CD14-positive monocyte (primary cell): ENCODE measurements at regions not wholly inside any gene's neighbourhood (a gene's known extent, or its start where the extent isn't known, plus 50 kb on each side); places are given as distances from the start of the nearest gene placed in this dataset.

ENCODE experiments used
- DNase-seq, 3 donors: peaks; one replicate each; pipeline ENCODE4 v3.0.0-alpha.2; 2011 to 2022
- H2AFZ ChIP-seq: 2 replicates; pipeline ENCODE4 v1.6.0; 2012; ENCODE audit warnings: mild to moderate bottlenecking, low read depth, low read length, inconsistent platforms; ENCODE audit not compliant: insufficient read depth, poor library complexity, severe bottlenecking
- H3K27ac ChIP-seq, 2 donors: 1 replicate in 1 of 2; 2 replicates in 1 of 2; pipeline ENCODE4 v1.5.1; 2012 to 2013; ENCODE audit warnings: low read length in 2 of 2, control low read depth in 1 of 2, inconsistent platforms in 1 of 2, low read depth in 1 of 2, mild to moderate bottlenecking in 1 of 2
- H3K27me3 ChIP-seq, 2 donors: one replicate each; pipeline versions ENCODE4 v1.6.0 to v1.6.1; 2011 to 2013; ENCODE audit warnings: low read length in 2 of 2; ENCODE audit not compliant: control insufficient read depth in 2 of 2, insufficient read depth in 2 of 2
- H3K36me3 ChIP-seq, 2 donors: replicated peaks in 1 of 2; 1 replicate in 1 of 2; 2 replicates in 1 of 2; pipeline versions ENCODE4 v1.5.1 to v1.6.1; 2012 to 2013; ENCODE audit warnings: low read length in 2 of 2, control low read depth in 1 of 2, inconsistent platforms in 1 of 2, mild to moderate bottlenecking in 1 of 2; ENCODE audit not compliant: insufficient read depth in 2 of 2, control insufficient read depth in 1 of 2
- H3K4me1 ChIP-seq, 2 donors: 1 replicate in 1 of 2; 2 replicates in 1 of 2; pipeline versions ENCODE4 v1.5.1 to v1.6.1; 2012 to 2013; ENCODE audit warnings: low read length in 2 of 2, control low read depth in 1 of 2, inconsistent platforms in 1 of 2, mild to moderate bottlenecking in 1 of 2, moderate library complexity in 1 of 2; ENCODE audit not compliant: insufficient read depth in 2 of 2, control insufficient read depth in 1 of 2
- H3K4me2 ChIP-seq: replicated peaks from 2 replicates; pipeline ENCODE3; 2012; ENCODE audit warnings: low read length, moderate library complexity, mild to moderate bottlenecking; ENCODE audit not compliant: poor library complexity, severe bottlenecking; ENCODE audit errors: extremely low read depth
- H3K4me3 ChIP-seq, 3 experiments: fragments of 200-600 bp in 1 of 3; sonication (generic) in 1 of 3; replicated peaks in 1 of 3; 1 replicate in 2 of 3; 2 replicates in 1 of 3; pipeline ENCODE4 v1.5.1; 2011 to 2013; ENCODE audit warnings: low read length in 3 of 3, mild to moderate bottlenecking in 3 of 3, control low read depth in 2 of 3, low read depth in 2 of 3, inconsistent platforms in 1 of 3, moderate library complexity in 1 of 3
- H3K79me2 ChIP-seq: 2 replicates; pipeline ENCODE4 v1.6.0; 2012; ENCODE audit warnings: mild to moderate bottlenecking, control low read depth, inconsistent platforms, low read length, moderate library complexity; ENCODE audit not compliant: insufficient read depth
- H3K9ac ChIP-seq: 2 replicates; pipeline ENCODE4 v1.6.0; 2017; ENCODE audit warnings: low read length, mild to moderate bottlenecking; ENCODE audit not compliant: insufficient read depth, poor library complexity, severe bottlenecking
- H3K9me3 ChIP-seq, 2 donors: replicated peaks in 1 of 2; 1 replicate in 1 of 2; 2 replicates in 1 of 2; pipeline versions ENCODE4 v1.5.1 to v1.6.1; 2012 to 2013; ENCODE audit warnings: low read length in 2 of 2, control low read depth in 1 of 2; ENCODE audit not compliant: control insufficient read depth in 1 of 2, insufficient read depth in 1 of 2
- H4K20me1 ChIP-seq: 2 replicates; pipeline ENCODE4 v1.6.0; 2012; ENCODE audit warnings: mild to moderate bottlenecking, low read length, control low read depth, moderate library complexity; ENCODE audit not compliant: insufficient read depth
- H3K27ac Mint-ChIP-seq, 7 donors: one replicate each; pipeline ENCODE4 v1.8.0; 2020; ENCODE audit warnings: mild to moderate bottlenecking in 7 of 7, mixed read lengths in 7 of 7, moderate library complexity in 6 of 7, inconsistent platforms in 2 of 7
- H3K27me3 Mint-ChIP-seq, 3 donors: one replicate each; pipeline ENCODE4 v1.8.0; 2021 to 2022; ENCODE audit warnings: low read depth in 3 of 3, mild to moderate bottlenecking in 3 of 3, mixed read lengths in 3 of 3, moderate library complexity in 3 of 3, inconsistent platforms in 1 of 3
- H3K36me3 Mint-ChIP-seq, 2 donors: one replicate each; pipeline ENCODE4 v1.8.0; 2020; ENCODE audit warnings: mixed read lengths in 2 of 2, inconsistent platforms in 1 of 2, mild to moderate bottlenecking in 1 of 2
- H3K4me1 Mint-ChIP-seq: one replicate; pipeline ENCODE4 v1.8.0; 2020; ENCODE audit warnings: mild to moderate bottlenecking, mixed read lengths
- H3K4me3 Mint-ChIP-seq, 2 donors: one replicate each; pipeline ENCODE4 v1.8.0; 2020; ENCODE audit warnings: mild to moderate bottlenecking in 2 of 2, mixed read lengths in 2 of 2, moderate library complexity in 1 of 2
- H3K9me3 Mint-ChIP-seq, 7 donors: one replicate each; pipeline ENCODE4 v1.8.0; 2020 to 2022; ENCODE audit warnings: mixed read lengths in 7 of 7, mild to moderate bottlenecking in 6 of 7, moderate library complexity in 6 of 7, inconsistent platforms in 2 of 7
- WGBS: methylation state at CpG from one replicate; pipeline ENCODE4 v1.1.5; 2013; ENCODE audit warnings: missing lambda C conversion rate; ENCODE audit not compliant: insufficient coverage; 5-methylcytosine and 5-hydroxymethylcytosine counted together
- intact Hi-C, 2 donors: fragments of 100-400 bp; cut with micrococcal nuclease; formaldehyde crosslinking; loops; one replicate each; pipeline versions ENCODE4 v1.15.0 to v1.15.1; 2023
- TF ChIP-seq, protein P1 (sequence below): fragments of 200-600 bp; IDR thresholded peaks from one replicate; pipeline ENCODE4 v1.8.0; 2022; ENCODE audit warnings: antibody characterized with exemption, mild to moderate bottlenecking

DNA sequence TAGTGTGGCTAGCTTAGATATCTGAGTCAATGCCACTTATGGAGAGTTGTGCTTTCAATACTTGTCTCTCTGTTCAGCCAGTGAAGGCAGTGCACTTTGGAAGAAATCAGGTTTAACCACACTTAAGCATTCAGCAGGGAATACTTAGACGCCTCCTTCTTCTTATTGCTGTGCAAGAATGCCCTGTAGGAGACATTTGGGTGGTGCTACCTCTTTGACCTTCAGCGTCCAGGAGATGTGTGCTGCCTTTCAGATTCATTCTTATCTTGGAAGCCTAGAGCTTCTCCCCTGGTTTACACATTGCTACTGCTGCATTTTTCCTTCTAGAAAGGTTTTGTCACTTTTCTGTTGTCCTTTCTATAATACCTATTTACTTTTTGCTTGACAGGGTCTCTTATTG lies 350.5 kb downstream of the ARL6IP6 start:
- Mint-ChIP-seq H3K36me3 (no peaks in the 10 kb centered on the region), H3K4me1 (no peaks in the 10 kb centered on the region), H3K9me3 (no peaks in the 10 kb centered on the region), H3K27ac (no peak overlapping the region), H3K4me3 (no peak overlapping the region), H3K27me3 (peaks cover 0 to 2% (median 2%) of the 10 kb centered on the region in 3 donors)
- intact Hi-C loops, result no loop called here
- no peak overlapping the region for H3K9ac ChIP-seq
- no peak overlapping the region for H2AFZ ChIP-seq
- no peak overlapping the region for H3K4me2 ChIP-seq
- H3K27ac ChIP-seq, result no peak overlapping the region
- no peaks in the 10 kb centered on the region for H3K79me2 ChIP-seq
- 83% methylated on average over 2 of the region's 2 CpGs for WGBS
- no peaks in the 10 kb centered on the region for H3K9me3 ChIP-seq
- no peaks in the 10 kb centered on the region for H3K36me3 ChIP-seq
- H4K20me1 ChIP-seq, result no peaks in the 10 kb centered on the region
- TF ChIP-seq, protein P1, sequence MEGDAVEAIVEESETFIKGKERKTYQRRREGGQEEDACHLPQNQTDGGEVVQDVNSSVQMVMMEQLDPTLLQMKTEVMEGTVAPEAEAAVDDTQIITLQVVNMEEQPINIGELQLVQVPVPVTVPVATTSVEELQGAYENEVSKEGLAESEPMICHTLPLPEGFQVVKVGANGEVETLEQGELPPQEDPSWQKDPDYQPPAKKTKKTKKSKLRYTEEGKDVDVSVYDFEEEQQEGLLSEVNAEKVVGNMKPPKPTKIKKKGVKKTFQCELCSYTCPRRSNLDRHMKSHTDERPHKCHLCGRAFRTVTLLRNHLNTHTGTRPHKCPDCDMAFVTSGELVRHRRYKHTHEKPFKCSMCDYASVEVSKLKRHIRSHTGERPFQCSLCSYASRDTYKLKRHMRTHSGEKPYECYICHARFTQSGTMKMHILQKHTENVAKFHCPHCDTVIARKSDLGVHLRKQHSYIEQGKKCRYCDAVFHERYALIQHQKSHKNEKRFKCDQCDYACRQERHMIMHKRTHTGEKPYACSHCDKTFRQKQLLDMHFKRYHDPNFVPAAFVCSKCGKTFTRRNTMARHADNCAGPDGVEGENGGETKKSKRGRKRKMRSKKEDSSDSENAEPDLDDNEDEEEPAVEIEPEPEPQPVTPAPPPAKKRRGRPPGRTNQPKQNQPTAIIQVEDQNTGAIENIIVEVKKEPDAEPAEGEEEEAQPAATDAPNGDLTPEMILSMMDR, result no peak
- H3K4me1 ChIP-seq, result no peaks in the 10 kb centered on the region
- no peak for DNase-seq
- no peak overlapping the region for H3K4me3 ChIP-seq
- no peaks in the 10 kb centered on the region for H3K27me3 ChIP-seq

DNA sequence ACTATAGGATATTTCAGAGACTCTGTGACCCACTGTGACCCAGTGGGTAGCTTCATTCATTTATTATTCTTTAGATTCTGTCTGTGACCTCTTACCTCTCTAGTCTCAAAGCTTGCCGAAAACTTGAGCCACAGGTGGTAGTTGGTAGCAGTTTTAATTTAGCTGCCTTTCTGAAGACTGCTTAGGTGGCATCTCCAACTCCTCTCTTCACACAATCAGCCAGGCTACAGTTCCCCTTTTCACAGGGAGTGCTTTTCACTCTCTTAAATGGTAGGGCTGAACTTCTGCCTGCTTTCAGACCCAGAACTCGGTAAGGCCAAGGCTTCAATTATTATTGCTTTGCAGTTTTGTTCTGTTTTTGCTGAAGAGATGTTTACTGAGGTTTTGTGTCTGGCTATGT lies 349.6 kb downstream of the ARL6IP6 start:
- Mint-ChIP-seq H3K36me3 (no peaks in the 10 kb centered on the region), H3K27me3 (peaks cover 0 to 2% (median 2%) of the 10 kb centered on the region in 3 donors), H3K4me3 (no peak overlapping the region), H3K9me3 (no peaks in the 10 kb centered on the region), H3K27ac (no peak overlapping the region), H3K4me1 (no peaks in the 10 kb centered on the region)
- no CpG with 5 or more reads among the region's 2 CpGs for WGBS
- no peak overlapping the region for H3K4me3 ChIP-seq
- TF ChIP-seq, protein P1, result no peak
- no peaks in the 10 kb centered on the region for H3K4me1 ChIP-seq
- no peak overlapping the region for H2AFZ ChIP-seq
- H3K27ac ChIP-seq, result no peak overlapping the region
- no peaks in the 10 kb centered on the region for H3K9me3 ChIP-seq
- no peaks in the 10 kb centered on the region for H4K20me1 ChIP-seq
- intact Hi-C loops, result no loop called here
- H3K4me2 ChIP-seq, result no peak overlapping the region
- no peak for DNase-seq
- no peak overlapping the region for H3K9ac ChIP-seq
- no peaks in the 10 kb centered on the region for H3K36me3 ChIP-seq
- no peaks in the 10 kb centered on the region for H3K27me3 ChIP-seq
- H3K79me2 ChIP-seq, result no peaks in the 10 kb centered on the region
